HG03175 (cell line): ENCODE measurements at regions not wholly inside any gene's neighbourhood (a gene's known extent, or its start where the extent isn't known, plus 50 kb on each side); places are given as distances from the start of the nearest gene placed in this dataset.

Experiments
- ATAC-seq: cut with Tn5 transposase; IDR thresholded peaks from one replicate; pipeline ENCODE4 v1.9.1; 2021; ENCODE audit warnings: mild to moderate bottlenecking, moderate library complexity; ENCODE audit not compliant: unreplicated experiment

DNA sequence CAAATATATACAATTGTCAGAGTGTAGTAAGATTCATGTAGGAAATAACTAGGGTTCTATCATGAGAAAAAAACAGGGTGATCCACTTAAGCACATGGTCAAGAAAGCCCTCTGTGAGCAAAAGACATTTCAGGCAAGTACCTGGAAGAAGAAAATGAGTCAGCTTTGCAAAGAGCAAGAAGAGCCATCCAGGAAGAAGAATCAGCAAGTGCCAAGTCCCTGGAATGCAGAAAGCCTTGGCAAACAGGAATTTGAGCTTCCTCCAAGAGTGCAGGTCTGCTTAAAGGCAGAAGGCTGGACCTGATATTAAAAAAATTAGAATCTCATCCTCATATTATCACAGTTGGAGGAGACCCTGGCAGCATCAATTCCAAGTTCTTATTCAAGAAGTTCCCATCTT lies 188.5 kb upstream of the CELF4 start:
- no peak for ATAC-seq

- no peak for ATAC-seq
These were observed 176.8 kb upstream of the CELF4 start for GRCh38 chr18:37742436-37742835.

DNA sequence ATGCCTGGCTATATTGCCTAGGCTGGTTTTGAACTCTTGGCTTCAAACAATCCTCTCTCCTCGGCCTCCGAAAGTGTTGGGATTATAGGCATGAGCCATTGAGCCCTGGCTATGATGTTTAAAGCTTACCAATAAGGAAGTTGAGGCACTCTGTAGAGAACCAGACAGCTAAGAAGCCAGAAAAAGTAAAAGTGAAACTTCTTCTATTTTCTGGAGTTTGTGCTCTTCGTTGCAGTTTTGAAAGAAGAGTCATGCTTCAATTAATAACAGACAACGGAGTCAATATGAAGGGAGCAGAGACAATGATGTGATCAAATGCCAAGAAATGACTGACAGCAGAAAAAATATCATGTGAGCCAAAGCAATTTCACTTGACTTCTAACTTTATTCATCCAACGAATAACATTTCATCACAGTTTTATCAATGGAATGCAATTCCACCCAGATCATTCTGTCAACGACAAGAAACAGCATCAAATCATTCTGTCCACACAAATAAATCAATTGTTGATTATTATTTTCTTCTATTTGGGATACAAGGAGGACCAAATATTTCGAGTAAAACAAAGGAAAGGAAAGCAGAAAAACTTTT lies 175.5 kb upstream of the CELF4 start:
- ATAC-seq, result no peak

- no peak for ATAC-seq
These were observed 168.8 kb upstream of the CELF4 start for GRCh38 chr18:37734406-37734805.

DNA sequence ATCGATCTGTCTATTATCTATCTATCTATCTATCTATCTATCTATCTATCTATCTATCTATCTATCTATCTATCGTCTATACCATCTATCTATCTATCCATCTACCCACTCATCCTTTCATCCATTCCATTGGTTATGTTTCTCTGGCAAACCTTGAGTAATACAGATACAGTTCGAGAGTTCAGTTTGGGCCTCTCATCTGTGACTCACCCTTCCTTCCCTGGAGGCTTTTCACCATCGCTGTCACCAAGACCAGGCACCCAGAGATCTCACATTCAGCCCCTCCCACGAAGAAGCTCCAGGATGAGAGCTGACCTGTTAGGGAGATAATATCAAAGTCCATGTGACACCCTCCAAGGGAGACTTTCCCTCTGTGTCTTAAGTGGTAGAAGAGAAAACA lies 164.1 kb upstream of the CELF4 start:
- ATAC-seq, result no peak

- ATAC-seq, result no peak
These were observed 158.6 kb upstream of the CELF4 start for GRCh38 chr18:37724206-37724605.

DNA sequence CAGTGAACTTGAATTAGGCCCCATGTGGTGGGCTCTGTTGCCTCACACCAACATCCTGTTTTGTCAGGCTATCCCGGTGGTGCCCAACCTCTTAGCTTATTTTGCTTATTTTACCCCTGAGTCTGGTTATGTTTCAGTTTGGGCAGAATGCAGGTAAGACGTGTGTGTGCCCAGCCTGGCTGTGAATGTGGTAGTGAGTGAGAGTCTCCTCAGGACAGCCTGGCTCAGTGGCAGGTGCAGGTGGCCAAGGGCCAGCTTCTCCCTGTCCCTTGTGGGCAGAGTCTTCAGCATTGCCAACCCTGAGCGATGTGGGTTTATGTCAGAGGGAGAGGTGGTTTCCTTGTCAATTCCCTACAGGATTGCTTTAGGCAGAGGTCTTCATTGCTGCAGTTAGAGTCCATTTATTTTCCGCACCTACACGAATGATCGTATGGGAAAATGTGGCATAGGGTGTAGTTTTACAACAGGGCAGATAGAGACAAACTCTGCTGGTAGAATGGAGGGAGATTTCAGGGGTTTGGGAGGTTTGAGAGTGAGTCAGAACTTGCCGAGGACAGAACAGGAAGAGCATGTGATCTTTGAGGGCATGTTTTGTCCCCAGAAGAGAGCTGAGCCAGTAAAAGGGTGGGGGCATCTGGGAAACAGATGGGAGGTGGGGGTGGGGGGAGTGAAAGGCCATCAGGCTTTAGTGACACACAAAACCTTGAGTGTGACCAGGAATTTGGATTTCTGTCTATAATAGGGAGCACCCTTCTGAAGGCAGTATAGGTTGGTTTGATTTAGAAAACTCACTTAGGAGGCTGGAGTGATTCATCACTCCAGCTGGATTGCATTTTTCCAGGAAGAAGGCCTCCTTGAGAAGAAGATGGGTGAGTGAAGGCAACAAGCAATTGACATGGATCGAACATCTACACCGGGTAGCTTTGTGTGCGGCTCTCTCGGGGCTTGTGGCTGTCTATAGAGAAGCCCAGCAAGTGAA lies 156.2 kb upstream of the CELF4 start:
- no peak for ATAC-seq

GRCh38 chr18:37720663-37721062 lies 155.1 kb upstream of the CELF4 start:
- no peak for ATAC-seq

- ATAC-seq, result no peak
These were observed 152.1 kb upstream of the CELF4 start for GRCh38 chr18:37717656-37718055.

GRCh38 chr18:37717098-37717497 lies 151.5 kb upstream of the CELF4 start:
- ATAC-seq, result no peak

- no peak for ATAC-seq
These were observed 150.6 kb upstream of the CELF4 start for GRCh38 chr18:37716106-37716735.

GRCh38 chr18:37714691-37715090 lies 149.1 kb upstream of the CELF4 start:
- ATAC-seq, result no peak

GRCh38 chr18:37712776-37713175 lies 147.2 kb upstream of the CELF4 start:
- no peak for ATAC-seq

- ATAC-seq, result no peak
These were observed 146.3 kb upstream of the CELF4 start for GRCh38 chr18:37711766-37712505.

DNA sequence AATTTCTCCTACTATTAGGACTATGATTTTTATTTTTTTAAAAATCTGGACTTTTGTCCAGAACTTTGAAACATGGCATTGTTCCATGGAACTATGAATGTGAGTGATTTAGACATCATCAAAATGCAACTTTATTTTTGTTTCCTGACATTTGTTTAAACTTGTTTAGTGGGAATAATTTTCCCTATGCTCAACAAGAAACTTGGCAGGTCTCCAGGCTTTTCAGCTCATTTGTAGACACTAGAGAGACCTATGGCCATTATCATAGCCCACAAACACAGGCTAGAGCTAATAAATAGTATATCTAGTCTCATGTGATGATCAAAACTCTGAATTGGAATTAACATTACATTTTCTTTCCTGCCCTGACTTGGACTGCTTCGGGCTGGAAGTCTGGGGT lies 145.1 kb upstream of the CELF4 start:
- no peak for ATAC-seq

GRCh38 chr18:37709740-37710139 lies 144.1 kb upstream of the CELF4 start:
- no peak for ATAC-seq

- no peak for ATAC-seq
These were observed 139.4 kb upstream of the CELF4 start for GRCh38 chr18:37705016-37705415.

DNA sequence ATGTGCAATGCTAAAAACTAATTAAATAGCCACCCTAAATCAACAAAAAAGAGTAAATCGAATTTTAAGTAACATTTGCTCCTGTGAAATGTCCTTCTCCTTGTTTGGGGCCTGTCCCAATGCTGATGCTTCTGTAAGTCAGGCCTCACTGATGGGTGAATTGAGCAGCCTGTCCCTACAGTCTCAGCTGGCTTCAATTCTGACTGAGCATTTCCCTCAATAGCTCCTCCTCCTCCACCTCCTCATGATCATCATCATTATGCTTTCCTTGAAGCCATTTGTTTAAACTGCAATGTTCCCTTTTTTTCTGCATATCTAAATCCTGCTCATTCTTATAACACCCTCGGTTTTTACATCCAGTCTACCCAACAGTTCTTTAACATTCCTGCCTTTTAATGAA lies 137.2 kb upstream of the CELF4 start:
- ATAC-seq, result no peak

- ATAC-seq, result no peak
These were observed 136.4 kb upstream of the CELF4 start for GRCh38 chr18:37701967-37702366.

DNA sequence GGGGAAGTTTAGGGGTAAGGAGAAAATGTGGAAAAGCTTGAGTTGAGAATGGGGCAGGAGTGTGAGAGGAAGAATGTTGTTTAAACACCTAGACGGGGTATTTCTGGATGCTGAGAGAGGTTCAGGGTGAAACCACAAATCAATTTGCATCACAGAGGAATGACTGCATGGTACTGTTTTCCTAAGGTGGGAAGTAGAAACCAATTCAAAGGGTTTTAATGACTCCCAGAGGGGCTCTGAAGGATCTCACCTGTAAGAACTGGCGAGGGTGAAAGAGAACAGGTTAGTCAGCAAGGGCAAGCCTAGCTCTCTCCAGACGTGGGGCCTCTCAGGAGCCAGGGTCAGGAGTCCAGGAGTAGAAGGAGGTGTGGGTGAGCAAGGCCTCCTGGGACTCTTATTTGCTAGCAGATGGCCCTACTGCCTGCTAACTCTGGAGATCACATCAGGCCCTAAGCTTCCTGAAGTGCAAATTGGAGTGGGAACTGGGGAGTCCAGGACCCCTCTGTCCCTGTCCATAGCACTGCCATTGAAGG lies 133.0 kb upstream of the CELF4 start:
- no peak for ATAC-seq

DNA sequence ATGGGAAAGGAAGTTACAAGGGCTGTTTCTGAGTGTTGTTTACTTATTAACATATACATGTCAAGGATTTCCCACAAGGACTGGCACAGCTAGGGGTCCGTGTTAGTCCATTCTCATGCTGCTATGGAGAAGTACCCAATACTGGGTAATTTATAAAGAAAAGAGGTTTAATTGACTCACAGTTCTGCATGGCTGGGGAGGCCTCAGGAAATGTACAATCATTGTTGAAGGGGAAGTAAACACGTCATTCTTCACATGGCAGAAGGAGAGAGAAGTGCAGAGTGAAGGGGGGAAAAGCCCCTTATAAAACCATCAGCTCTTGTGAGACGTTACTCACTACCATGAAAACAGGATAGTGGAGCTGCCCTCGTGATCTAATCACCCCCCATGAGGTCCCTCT lies 128.9 kb upstream of the CELF4 start:
- no peak for ATAC-seq
